ENCODE measurements at regions not wholly inside any gene's neighbourhood (a gene's known extent, or its start where the extent isn't known, plus 50 kb on each side); places are given as distances from the start of the nearest gene placed in this dataset.

GRCh38 chrX:9151772-9152307 lies 117.9 kb upstream of the FAM9B start:
- TF ChIP-seq CTCF (IDR thresholded peaks at IDR 0.05; ENCODE audit: insufficient read depth, low read depth, low read length, missing control alignments), result no peak
- H3K4me3 ChIP-seq (ENCODE audit: low read depth, low read length), result no peak overlapping the region
- DNase-seq (ENCODE audit: low read depth), result no peak

GRCh38 chrX:9153300-9153699 lies 119.4 kb upstream of the FAM9B start:
- TF ChIP-seq CTCF (IDR thresholded peaks at IDR 0.05; ENCODE audit: insufficient read depth, low read depth, low read length, missing control alignments), result no peak
- no peak overlapping the region for H3K4me3 ChIP-seq (ENCODE audit: low read depth, low read length)
- DNase-seq (ENCODE audit: low read depth), result no peak

- no peak for TF ChIP-seq CTCF (IDR thresholded peaks at IDR 0.05; ENCODE audit: insufficient read depth, low read depth, low read length, missing control alignments)
- H3K4me3 ChIP-seq (ENCODE audit: low read depth, low read length), result no peak overlapping the region
- DNase-seq (ENCODE audit: low read depth), result no peak
These were observed 124.7 kb upstream of the FAM9B start for GRCh38 chrX:9158611-9159010.

GRCh38 chrX:9160698-9161329 lies 126.9 kb upstream of the FAM9B start:
- DNase-seq (ENCODE audit: low read depth), result no peak
- no peak overlapping the region for H3K4me3 ChIP-seq (ENCODE audit: low read depth, low read length)
- TF ChIP-seq CTCF (IDR thresholded peaks at IDR 0.05; ENCODE audit: insufficient read depth, low read depth, low read length, missing control alignments), result no peak

- no peak overlapping the region for H3K4me3 ChIP-seq (ENCODE audit: low read depth, low read length)
These were observed 128.8 kb upstream of the FAM9B start for GRCh38 chrX:9162698-9163097.

GRCh38 chrX:9163214-9163709 lies 129.3 kb upstream of the FAM9B start:
- TF ChIP-seq CTCF (IDR thresholded peaks at IDR 0.05; ENCODE audit: insufficient read depth, low read depth, low read length, missing control alignments), result no peak
- no peak for DNase-seq (ENCODE audit: low read depth)
- H3K4me3 ChIP-seq (ENCODE audit: low read depth, low read length), result no peak overlapping the region

More at GRCh38 chrX:9162698-9163097, 128.8 kb upstream of the FAM9B start:
- no peak for TF ChIP-seq CTCF (IDR thresholded peaks at IDR 0.05; ENCODE audit: insufficient read depth, low read depth, low read length, missing control alignments)
- no peak for DNase-seq (ENCODE audit: low read depth)

GRCh38 chrX:9164086-9164485 lies 130.2 kb upstream of the FAM9B start:
- no peak for DNase-seq (ENCODE audit: low read depth)
- no peak for TF ChIP-seq CTCF (IDR thresholded peaks at IDR 0.05; ENCODE audit: insufficient read depth, low read depth, low read length, missing control alignments)
- no peak overlapping the region for H3K4me3 ChIP-seq (ENCODE audit: low read depth, low read length)
